ENCODE measurements at regions not wholly inside any gene's neighbourhood (a gene's known extent, or its start where the extent isn't known, plus 50 kb on each side); places are given as distances from the start of the nearest gene placed in this dataset.

- DNase-seq (ENCODE audit: low read depth): no peak
Measured at GRCh38 chr19:28420811-28421550, 792.0 kb downstream of the UQCRFS1 start.

DNA sequence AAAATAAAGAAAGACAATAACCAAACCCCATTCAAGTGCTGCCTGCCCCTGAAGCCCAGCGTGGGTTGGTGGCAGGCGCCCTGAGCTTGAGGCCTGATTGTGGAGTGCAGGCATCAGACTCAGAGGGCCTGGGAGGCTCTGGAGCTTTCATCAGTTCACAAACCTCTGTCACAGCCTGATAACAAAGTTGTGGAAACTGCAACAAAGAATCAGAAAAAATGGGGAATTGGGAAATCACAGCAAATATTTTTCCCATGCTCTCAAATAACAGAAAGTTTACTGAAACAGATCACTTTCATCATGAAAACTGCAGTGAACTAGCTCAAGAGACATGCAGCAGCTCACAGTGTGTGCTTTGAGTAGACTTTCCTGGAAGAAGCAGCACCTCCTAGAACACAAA lies 793.6 kb downstream of the UQCRFS1 start:
- DNase-seq (ENCODE audit: low read depth): no peak

GRCh38 chr19:28417361-28417760 lies 795.6 kb downstream of the UQCRFS1 start:
- no peak for DNase-seq (ENCODE audit: low read depth)

- no peak for DNase-seq (ENCODE audit: low read depth)
Measured at GRCh38 chr19:28416245-28416644, 796.7 kb downstream of the UQCRFS1 start.

- DNase-seq (ENCODE audit: low read depth): no peak
Measured at GRCh38 chr19:28414748-28415147, 798.2 kb downstream of the UQCRFS1 start.

DNA sequence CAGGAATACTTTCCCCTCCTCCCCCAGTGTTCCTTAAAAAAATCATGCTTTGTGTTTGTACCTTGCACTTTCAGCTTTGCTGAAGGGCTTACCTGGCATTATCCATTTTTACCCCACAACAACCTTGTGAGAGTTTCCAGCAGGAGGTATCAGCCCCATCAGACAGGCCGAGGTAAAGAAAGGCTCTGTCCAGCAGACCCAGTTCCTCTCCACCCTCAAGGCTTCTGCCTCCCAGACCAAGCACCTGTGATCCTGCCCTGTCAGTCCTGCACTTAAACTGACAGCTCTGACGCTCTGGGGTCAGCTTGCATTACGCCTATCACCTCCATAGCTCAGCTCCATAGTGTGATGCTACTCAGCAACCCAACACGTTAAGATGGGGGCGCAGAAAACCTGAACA lies 803.1 kb downstream of the UQCRFS1 start:
- no peak for DNase-seq (ENCODE audit: low read depth)

DNA sequence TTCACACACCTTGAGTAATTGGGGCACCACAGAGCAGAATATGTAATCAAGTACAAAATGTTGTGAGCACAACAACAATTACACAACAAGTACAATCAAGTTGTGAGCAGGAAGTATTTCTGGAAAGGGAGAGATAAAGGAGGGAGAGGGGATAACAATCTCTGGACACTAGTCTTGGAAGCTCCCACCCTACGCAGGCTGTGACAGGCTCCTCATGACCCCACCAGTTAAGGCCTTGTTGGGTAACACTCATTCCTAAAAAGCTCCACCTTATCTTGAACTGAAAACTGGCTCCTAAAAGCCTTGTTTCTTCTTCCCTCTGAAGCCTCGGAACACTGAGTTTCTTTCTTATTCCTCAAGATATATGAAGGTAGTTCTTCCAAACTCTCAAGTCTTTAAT lies 806.0 kb downstream of the UQCRFS1 start:
- DNase-seq (ENCODE audit: low read depth): no peak

DNA sequence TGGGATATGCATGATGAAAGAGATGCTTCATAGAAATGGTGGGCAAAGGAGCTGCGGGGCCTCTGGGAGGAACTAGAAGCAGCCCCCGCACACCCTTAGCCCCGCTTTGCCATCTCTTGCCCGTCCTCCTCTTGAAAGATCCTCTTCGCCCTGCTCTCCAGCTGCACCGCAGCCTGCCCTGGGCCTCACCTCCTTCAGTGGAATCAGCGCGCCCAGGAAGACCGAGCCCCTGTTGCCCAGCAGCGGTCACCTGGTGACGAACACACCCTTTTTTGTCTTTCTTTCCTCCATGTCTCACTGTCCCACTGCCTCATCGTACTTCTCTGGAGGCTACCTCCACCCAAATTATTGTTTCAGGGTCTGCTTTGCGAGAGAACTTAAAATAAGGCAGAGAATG lies 807.6 kb downstream of the UQCRFS1 start:
- no peak for DNase-seq (ENCODE audit: low read depth)

DNA sequence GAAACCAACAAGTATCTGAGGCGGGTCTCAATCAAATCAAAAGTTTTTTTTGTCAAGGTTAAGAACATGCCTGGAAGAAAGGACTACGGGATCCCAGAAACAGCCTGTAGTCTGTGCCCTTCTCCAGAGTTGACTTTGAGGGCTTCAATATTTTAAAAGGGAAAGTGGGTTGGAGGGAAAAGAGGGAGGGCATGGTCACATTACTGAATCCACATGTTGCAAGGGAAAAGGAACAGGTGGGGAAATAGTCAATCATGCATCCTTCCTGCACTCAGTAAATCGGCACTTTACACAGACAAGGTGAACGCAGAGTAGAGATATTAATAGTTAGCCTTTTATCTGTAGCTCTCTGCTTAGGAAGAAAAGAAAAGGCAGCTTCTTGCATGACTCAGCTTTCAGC lies 808.5 kb downstream of the UQCRFS1 start:
- DNase-seq (ENCODE audit: low read depth): no peak

DNA sequence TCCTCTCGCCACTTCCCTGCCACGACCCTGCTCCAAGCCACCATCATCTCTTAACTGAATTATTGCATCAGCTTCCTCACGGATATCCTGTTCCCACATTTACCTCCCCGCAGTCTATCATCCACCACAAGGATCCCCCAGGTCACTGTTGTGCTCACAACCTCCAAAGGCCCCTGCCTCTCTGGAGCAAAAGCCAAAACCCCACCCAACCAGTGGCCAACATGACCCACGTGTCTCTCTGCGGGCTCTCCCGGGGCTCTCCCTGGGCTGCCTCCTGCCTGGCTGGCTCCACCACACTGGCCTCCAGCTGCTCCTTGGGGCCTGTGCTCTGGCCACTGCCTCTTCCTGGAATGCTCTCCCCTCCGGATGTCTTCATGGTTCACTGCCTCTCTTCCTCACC lies 809.3 kb downstream of the UQCRFS1 start:
- DNase-seq (ENCODE audit: low read depth): no peak

- DNase-seq (ENCODE audit: low read depth): no peak
Measured at GRCh38 chr19:28402701-28403290, 810.2 kb downstream of the UQCRFS1 start.

DNA sequence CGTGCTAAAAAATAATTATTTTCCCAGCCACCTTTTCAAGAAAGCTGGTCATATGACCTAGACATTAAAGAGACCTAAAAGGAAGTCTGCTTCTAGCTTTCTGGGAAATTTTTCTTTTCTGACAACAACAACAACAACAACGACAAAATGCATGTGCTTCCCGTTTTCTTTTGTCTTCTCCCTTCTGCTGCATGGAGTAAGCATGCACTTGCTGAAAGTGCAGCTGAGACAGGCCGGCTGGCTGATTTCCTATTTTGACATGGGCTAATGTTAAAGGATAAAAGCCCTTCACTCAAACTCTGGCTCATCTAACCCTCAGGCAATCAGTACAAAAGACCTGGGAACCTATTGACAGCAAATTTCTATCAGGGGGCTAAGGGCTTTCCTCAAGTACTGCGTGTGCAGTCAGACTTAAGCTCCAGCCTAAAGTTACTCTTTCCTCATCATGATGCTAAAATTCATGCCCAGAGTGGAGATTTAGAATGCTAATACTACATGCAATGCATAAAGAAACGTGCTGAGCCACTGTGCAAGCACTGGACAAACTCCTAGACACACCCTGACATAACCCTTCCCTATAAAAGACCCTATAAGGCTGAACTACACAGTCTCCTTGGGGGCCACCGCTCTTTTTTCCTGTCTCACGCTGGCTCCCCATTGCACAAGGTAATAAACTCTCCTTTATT lies 811.1 kb downstream of the UQCRFS1 start:
- no peak for DNase-seq (ENCODE audit: low read depth)

GRCh38 chr19:28400953-28401671 lies 811.8 kb downstream of the UQCRFS1 start:
- DNase-seq (ENCODE audit: low read depth): no peak

DNA sequence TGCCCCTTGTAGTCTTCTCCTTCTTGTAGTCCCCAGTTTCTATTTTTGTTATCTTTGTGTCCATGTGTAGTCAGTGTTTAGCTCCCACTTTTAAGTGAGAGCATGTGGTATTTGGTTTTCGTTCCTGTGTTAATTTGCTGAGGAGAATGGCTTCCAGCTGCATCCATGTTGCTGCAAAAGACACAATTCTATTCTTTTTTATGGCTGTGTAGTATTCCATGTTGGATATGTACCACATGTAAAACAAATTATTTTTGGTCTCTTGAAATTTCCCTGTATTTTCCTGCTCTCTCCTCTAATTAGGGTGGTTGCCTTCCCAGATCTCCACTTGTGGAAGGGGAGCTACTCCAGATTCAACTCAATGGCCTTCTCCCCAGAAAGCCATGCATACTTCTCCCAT lies 813.8 kb downstream of the UQCRFS1 start:
- DNase-seq (ENCODE audit: low read depth): no peak

DNA sequence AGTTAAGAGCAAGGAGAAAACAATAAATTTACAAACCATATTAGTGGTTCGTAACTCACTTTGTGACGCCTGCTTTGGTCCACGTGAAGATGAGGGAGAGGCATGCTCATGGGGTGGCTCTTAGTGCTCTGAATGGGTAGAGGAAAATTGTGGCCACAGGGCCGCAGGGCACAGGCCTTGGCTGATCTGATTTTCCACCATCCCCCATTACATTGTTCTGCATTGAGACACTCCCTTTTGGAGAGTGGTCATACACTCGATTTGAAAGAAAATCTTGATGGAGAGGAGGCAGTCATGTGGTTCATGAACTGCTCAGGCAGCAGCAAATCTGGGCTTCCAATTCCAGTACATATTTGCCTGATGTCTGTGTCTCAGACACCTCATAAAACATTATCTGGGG lies 815.2 kb downstream of the UQCRFS1 start:
- DNase-seq (ENCODE audit: low read depth): no peak

GRCh38 chr19:28397306-28397705 lies 815.6 kb downstream of the UQCRFS1 start:
- no peak for DNase-seq (ENCODE audit: low read depth)

- no peak for DNase-seq (ENCODE audit: low read depth)
Measured at GRCh38 chr19:28396287-28396831, 816.6 kb downstream of the UQCRFS1 start.

- DNase-seq (ENCODE audit: low read depth): no peak
Measured at GRCh38 chr19:28394725-28395124, 818.2 kb downstream of the UQCRFS1 start.

- no peak for DNase-seq (ENCODE audit: low read depth)
Measured at GRCh38 chr19:28393574-28394336, 819.2 kb downstream of the UQCRFS1 start.

- no peak for DNase-seq (ENCODE audit: low read depth)
Measured at GRCh38 chr19:28388988-28389387, 824.0 kb downstream of the UQCRFS1 start.

DNA sequence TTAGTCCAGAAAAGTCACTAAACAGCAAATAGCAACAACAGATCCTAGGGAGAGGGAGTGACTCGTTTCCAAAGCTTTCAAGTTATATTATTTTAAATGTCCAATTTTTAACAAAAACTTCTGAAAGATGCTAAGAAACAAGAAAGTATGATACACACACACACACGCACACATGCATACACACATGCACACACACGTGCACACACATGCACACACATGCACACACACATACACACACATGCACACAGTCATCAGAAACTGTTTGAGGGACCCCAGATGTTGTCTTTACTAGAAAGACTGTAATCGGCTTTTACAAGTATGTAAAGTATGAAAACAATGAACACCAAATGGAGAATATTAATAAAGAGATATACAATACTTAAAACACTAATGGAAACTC lies 825.4 kb downstream of the UQCRFS1 start:
- DNase-seq (ENCODE audit: low read depth): no peak
